ENCODE measurements at regions not wholly inside any gene's neighbourhood (a gene's known extent, or its start where the extent isn't known, plus 50 kb on each side); places are given as distances from the start of the nearest gene placed in this dataset.

GRCh38 chr11:128334311-128335044 lies 252.9 kb downstream of the ETS1 start:
- peak; percentile 32 to 75 (median 61) for DNase-seq
- Histone ChIP-seq H3K36me3 (ENCODE audit: control insufficient read depth in 4 of 4, insufficient read depth in 4 of 4, low read length in 4 of 4) (no peaks in the 10 kb centered on the region), H3K4me3 (no peak overlapping the region), H3K9ac (ENCODE audit: insufficient read depth in 1 of 2, low read length in 2 of 2) (no peak overlapping the region), H3K27ac (ENCODE audit: low read depth in 1 of 2, low read length in 1 of 2) (peak overlapping the region; percentile 48 to 78), H3K4me1 (ENCODE audit: control insufficient read depth in 5 of 5, insufficient read depth in 5 of 5, low read length in 5 of 5) (peaks cover 0 to 10% (median 0%) of the 10 kb centered on the region in 5 donors), H3K27me3 (ENCODE audit: control insufficient read depth in 3 of 3, insufficient read depth in 3 of 3, low read length in 2 of 3) (no peaks in the 10 kb centered on the region), H3K9me3 (ENCODE audit: control insufficient read depth in 4 of 4, insufficient read depth in 3 of 4, low read length in 3 of 4) (no peaks in the 10 kb centered on the region)
- 60 to 64% methylated on average over 12 of the region's 12 CpGs for WGBS, 2 donors
- no peak for TF ChIP-seq CTCF (IDR thresholded peaks at IDR 0.05; ENCODE audit: control extremely low read depth, extremely low read depth)
- peak; percentile 30 for ATAC-seq (ENCODE audit: insufficient read depth, low FRiP score)

DNA sequence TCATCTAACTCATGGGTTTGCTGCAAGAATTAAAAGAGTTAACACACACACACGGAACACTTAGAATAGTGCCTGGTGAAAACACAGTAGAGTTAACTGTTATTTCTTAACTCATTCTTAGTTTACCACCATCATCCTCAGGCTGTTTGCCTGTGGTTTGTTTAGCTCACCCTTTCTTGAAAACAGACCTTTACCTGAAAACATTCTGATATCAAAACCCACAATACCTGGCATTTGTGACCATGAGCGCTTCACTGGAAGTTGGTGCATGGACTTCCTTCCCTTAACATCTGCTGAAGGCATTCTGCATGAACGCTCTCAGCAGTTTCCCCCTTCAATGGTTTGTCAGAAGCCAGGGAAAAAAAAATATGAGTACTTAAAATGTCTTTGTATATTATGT lies 256.0 kb downstream of the ETS1 start:
- Histone ChIP-seq H3K27ac (ENCODE audit: low read depth in 1 of 2, low read length in 1 of 2) (no peak overlapping the region), H3K4me1 (ENCODE audit: control insufficient read depth in 5 of 5, insufficient read depth in 5 of 5, low read length in 5 of 5) (peaks cover 0 to 11% (median 3%) of the 10 kb centered on the region in 5 donors), H3K4me3 (no peak overlapping the region), H3K9ac (ENCODE audit: insufficient read depth in 1 of 2, low read length in 2 of 2) (no peak overlapping the region), H3K36me3 (ENCODE audit: control insufficient read depth in 4 of 4, insufficient read depth in 4 of 4, low read length in 4 of 4) (no peaks in the 10 kb centered on the region), H3K27me3 (ENCODE audit: control insufficient read depth in 3 of 3, insufficient read depth in 3 of 3, low read length in 2 of 3) (no peaks in the 10 kb centered on the region), H3K9me3 (ENCODE audit: control insufficient read depth in 4 of 4, insufficient read depth in 3 of 4, low read length in 3 of 4) (no peaks in the 10 kb centered on the region)
- DNase-seq (no peak), ATAC-seq (ENCODE audit: insufficient read depth, low FRiP score) (no peak)
- 47 to 57% methylated on average over 3 of the region's 3 CpGs for WGBS, 2 donors
- TF ChIP-seq CTCF (IDR thresholded peaks at IDR 0.05; ENCODE audit: control extremely low read depth, extremely low read depth) = no peak

GRCh38 chr11:128330203-128330602 lies 257.2 kb downstream of the ETS1 start:
- no peak for ATAC-seq (ENCODE audit: insufficient read depth, low FRiP score)

More at GRCh38 chr11:128330203-128330602, 257.2 kb downstream of the ETS1 start:
- WGBS, 2 donors = 75 to 76% methylated on average over 2 of the region's 2 CpGs
- Histone ChIP-seq H3K36me3 (ENCODE audit: control insufficient read depth in 4 of 4, insufficient read depth in 4 of 4, low read length in 4 of 4) (no peaks in the 10 kb centered on the region), H3K4me3 (no peak overlapping the region), H3K9me3 (ENCODE audit: control insufficient read depth in 4 of 4, insufficient read depth in 3 of 4, low read length in 3 of 4) (no peaks in the 10 kb centered on the region), H3K4me1 (ENCODE audit: control insufficient read depth in 5 of 5, insufficient read depth in 5 of 5, low read length in 5 of 5) (peaks cover 0 to 3% (median 0%) of the 10 kb centered on the region in 5 donors), H3K9ac (ENCODE audit: insufficient read depth in 1 of 2, low read length in 2 of 2) (no peak overlapping the region), H3K27ac (ENCODE audit: low read depth in 1 of 2, low read length in 1 of 2) (peak overlapping the region in 1 of 2 donors; percentile 4), H3K27me3 (ENCODE audit: control insufficient read depth in 3 of 3, insufficient read depth in 3 of 3, low read length in 2 of 3) (no peaks in the 10 kb centered on the region)
- no peak for TF ChIP-seq CTCF (IDR thresholded peaks at IDR 0.05; ENCODE audit: control extremely low read depth, extremely low read depth)
- DNase-seq = peak in 1 of 3 donors; percentile 34
